Posterior cingulate gyrus (tissue), 11 donors: ENCODE measurements at regions not wholly inside any gene's neighbourhood (a gene's known extent, or its start where the extent isn't known, plus 50 kb on each side); places are given as distances from the start of the nearest gene placed in this dataset.
A peak's percentile ranks its signal among the peaks of the same experiment; 100 is the strongest.
"Not testable (repeated sequence)": the region's sequence is repeated elsewhere in the genome, so short reads cannot be mapped to it uniquely, and the experiment has no call there.

ENCODE experiments used
- DNase-seq, 10 donors: peaks; one replicate each; pipeline versions ENCODE4 v3.0.0 to v3.0.0-alpha.2; 2020 to 2021; ENCODE audit warnings: mixed read lengths in 3 of 10
- intact Hi-C: fragments of 100-400 bp; cut with DNase I; formaldehyde crosslinking; loops from one replicate; pipeline ENCODE4 v1.15.1; 2023

DNA sequence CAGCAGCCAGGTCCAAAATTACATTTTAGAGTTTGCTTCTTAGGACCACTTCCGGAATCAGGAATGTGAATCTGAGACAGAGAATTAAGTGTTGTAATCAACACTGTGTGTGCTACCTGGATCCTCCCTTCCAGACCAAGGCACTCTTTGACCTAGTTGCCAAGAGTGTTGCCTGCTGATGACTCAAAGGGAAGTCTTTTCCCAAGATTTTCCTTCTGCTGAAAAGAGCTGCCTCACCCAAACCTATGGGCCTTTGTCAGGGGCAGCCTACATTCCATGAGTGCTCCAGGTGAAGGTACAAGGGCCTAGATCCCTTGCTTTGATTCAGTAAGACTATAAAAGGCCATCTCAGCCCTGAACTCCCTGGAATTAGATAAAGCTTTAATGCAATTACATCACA lies 712.5 kb upstream of the ANKRD30A start:
- intact Hi-C loops: no loop called here
- no peak for DNase-seq

DNA sequence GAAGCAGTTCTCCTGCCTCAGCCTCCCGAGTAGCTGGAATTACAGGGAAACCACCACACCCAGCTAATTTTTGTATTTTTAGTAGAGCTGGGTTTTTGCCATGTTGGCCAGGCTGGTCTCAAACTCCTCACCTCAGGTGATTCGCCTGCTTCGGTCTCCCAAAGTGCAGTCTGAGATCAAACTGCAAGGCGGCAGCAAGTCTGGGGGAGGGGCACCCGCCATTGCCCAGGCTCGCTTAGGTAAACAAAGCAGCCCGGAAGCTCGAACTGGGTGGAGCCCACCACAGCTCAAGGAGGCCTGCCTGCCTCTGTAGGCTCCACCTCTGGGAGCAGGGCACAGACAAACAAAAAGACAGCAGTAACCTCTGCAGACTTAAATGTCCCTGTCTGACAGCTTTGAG lies 725.2 kb upstream of the ANKRD30A start:
- intact Hi-C loops, DNase-seq: not testable (repeated sequence)

DNA sequence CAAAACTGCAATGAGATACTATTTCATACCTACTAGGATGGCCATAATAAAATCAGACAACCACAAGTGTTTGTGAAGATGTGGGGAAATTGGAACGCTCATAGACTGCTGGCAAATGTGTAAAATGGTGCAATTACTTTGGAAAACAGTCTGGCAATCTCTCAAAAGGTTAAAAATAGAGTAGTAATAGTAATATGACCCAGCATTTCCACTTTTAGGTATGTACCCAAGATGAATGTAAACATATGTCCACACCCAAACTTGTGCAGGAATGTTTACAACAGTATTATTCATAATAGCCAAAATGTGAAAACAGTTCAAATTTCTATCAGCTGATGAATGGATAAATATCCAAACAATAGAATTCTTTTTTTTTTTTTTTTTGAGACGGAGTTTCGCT lies 731.6 kb upstream of the ANKRD30A start:
- intact Hi-C loops: no loop called here
- DNase-seq: no peak

DNA sequence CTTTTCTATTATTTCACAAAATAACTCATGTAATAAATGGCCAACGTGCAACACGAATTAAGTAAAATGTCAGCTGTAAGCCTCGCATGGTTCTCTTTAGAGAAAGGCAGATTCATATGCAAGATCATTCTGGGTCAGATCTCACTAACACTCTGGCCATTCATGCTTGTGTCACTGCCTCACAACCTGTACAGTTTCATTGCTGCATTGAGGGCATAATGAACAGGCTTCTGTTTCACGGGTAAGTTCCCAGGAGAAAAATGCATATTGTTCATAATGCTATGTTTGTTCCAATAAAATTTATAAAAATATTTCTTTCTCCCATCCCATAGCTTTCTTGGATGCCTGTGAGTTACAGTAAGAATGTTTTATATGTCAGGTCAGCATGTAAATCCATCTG lies 734.0 kb upstream of the ANKRD30A start:
- no peak for DNase-seq
- intact Hi-C loops: no loop called here

DNA sequence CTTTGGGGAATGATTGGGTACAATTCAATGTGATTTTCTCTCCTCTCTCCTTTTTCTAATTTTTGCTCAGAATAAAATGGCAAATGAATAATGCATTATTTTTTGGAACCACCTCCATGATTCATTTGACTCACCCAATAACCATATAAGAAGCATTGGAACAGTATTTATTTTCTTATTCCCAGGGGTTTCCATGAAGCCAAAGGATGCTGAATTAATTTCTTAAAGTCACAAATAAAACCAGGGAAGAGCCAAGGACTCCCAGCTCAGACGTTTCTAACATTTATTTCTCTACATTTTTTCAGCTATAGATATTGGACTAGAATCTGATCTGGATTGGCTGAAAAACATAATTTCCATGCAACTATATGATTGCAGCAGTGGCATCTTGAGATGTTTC lies 735.2 kb upstream of the ANKRD30A start:
- DNase-seq: no peak
- intact Hi-C loops: no loop called here

DNA sequence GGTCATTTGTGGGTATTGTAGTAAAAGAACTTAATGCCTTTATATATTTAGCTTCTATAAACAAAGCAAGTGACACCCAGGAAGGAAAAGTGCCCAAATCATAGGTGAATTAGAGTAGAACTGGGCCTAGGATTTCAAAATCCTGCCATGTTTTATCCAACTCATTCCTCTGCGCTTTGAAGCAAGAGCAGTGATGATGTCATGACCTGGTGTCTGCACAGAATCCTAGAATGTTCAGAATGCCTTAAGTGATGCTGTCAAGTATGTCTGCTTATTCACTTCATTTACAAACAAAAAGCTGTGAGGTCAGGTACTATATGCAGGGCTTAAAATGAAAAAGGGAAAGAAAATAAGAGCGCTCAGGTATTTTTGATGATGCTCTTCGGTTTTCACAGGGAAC lies 737.2 kb upstream of the ANKRD30A start:
- intact Hi-C loops: no loop called here
- no peak for DNase-seq

DNA sequence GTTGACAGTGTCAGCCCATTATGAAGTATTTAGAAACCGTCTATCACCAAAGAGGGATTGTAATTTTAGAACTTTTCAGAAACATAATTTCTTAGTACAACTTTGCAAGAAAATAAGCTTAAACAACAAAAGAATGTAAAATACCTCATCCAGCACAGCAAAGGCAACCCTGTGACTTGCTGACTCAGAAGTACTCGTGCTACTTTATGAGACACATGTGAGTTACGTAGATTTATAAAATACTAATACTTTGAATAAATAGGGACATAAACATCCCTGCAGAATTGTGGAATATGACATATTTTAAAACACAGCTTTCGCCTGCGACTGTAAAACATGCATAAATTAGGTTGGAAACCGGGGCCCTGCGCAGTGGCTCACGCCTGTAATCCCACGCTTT lies 739.7 kb upstream of the ANKRD30A start:
- DNase-seq: no peak
- intact Hi-C loops: no loop called here

DNA sequence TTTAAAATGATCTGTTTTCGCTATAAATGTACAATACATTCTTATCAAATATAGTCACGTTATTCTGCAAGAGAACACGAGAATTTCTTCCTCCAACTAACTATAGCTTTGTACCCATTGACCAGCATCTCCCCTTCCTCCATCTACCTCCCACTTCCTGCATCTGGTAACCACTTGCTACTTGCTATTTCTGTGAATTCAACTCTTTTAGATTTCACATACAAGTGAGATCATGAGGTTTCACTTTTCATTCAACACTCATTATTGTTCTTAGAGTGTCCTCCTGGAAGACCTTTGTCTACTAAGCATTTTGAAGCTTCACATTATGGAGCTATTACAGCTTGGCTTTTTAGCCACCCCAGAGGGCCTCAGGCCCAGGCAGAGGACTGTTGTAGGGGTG lies 741.3 kb upstream of the FZD8 start:
- DNase-seq: no peak
- intact Hi-C loops: no loop called here

DNA sequence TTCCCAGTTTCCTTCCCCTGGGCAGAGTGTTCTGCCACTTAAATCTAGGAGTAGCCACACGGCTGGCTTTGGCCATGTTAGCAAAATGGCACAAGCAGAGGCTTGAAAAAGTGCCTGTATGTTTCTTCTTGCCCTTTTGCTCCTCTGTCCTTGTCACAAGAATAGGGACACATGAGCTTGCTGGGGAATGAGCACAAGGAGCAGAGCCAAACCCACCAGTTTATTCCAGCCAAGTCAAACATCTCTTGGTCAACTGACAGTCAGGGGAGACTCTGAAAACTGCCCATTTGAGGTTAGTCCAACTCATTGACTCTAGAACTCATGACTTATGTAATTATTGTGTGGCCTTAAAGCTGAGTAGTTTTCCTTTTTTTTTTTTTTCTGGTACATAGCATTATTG lies 739.7 kb upstream of the FZD8 start:
- intact Hi-C loops: no loop called here
- DNase-seq: no peak

DNA sequence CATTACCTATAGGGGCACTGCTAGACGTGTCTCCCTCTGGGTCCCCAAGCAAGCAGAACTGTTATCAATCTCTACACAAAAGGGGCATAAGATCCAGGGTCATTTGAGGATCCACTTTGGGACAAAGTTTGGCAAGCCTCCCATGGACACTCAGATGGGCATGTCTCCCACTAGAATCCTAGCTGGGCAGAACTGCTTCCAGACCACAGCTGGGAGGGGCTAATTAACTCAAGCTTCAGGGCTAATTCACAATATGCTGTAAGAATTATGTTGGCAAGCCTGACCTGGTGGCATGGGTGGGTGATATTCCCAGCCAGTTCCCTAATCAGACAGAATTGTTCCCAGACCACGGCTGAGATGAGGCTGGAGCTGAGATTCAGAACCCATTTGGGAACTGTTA lies 738.4 kb upstream of the FZD8 start:
- no peak for DNase-seq
- intact Hi-C loops: no loop called here

DNA sequence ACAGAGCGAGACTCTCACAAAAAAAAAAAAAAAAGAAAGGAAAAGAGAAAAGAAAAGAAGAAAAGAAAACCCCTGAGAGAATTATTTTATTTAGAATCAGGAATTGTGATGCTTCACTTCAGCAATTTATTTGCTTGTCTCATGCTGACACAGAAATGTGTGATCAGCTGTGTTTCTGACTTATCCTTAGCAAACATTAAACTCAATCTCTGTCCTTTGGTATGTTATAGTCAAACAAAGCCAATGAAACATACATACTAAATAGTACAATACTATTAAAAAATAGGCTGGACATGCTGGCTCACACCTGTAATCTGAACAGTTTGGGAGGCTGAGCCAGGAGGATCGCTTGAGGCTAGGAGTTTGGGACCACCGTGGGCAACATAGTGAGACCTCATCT lies 733.0 kb upstream of the FZD8 start:
- intact Hi-C loops: no loop called here
- no peak for DNase-seq

DNA sequence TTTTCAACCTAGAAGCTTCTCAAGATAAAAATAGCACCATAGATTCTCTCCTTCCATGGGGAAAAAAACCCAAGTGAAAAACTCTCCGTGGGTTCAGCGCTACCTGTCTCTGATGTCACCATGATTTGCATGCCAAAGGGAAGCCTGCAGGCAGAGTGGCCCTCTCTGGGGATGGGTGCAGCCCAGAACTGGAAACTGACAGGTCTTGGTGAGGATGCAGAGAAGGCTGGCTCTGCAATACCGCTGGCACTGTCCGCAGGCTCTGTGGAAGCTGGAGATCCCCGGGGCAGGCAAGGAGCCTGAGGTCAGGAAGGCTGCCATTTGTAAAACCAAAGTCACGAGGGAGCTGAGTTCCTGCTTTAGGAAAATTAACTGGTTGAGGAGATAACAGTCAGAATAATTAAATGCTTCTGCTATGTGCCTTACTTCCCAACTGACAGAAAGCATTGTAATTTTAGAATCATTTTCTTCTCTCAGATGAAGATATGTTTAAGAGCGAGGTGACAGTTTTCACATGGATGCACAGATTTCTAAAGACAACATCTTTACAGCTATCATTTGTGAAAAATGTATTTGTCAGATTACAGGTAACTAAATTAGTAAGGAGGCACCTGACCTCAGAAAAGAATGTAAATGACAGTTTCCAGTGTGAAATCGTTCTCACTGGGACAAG lies 731.5 kb upstream of the FZD8 start:
- peak in 1 of 10 donors; percentile 66 for DNase-seq
- intact Hi-C loops: no loop called here

DNA sequence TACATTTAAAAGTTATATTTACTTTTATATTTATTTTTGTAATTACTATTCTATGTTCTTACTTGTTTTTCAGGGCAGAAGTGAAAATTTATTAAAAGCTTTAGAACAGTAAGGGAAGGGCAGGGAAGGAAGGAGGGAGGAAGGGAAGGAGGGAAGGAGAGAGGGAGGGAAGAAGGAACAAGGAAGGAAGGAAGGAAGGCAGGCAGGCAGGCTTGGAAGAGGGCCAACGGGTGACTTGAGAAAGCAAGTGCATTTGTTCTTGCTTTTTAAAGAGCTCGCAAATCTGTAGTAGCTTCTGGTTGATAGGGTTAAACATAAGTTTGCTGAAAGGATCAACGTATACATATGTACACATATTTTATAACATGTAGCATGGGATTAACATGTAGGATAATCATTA lies 725.3 kb upstream of the FZD8 start:
- intact Hi-C loops: no loop called here
- no peak for DNase-seq

DNA sequence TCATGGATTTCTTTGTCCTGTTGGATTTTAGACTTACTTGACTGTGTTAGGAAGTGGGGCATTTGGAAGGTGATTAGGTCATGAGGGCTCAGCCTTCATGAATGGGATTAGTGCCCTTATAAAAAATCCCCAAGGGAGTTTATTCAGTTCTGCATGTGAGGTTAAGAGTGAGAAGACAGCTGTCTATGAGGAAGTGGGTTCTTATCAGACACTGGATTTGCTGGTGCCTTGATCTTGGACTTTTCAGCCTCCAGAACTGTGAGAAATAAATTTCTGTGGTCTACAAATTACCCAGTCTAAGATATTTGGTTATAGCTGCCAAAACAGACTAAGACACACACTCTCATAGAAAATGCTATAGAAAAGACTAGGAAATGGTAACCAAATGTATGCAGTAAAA lies 724.7 kb upstream of the FZD8 start:
- intact Hi-C loops: no loop called here
- DNase-seq: no peak

DNA sequence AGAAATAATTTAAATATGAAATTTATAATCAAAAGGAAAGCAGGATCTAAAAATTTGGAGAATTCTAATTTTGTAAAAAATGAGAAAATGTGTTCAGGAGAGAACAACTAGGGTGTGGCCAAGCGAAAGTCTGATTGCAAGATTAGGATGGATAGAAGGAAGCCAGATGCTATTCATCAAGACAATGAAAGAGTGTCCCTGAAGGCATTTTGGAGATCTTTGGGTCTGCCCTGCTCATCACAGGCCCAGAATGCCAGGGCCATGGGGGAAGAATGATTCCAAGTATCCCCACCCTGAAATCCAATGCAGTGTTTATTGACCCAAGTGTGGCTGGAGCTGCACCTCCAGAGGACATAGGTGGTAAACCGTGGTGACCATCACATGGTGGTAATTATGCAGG lies 724.0 kb upstream of the FZD8 start:
- DNase-seq: no peak
- intact Hi-C loops: no loop called here

DNA sequence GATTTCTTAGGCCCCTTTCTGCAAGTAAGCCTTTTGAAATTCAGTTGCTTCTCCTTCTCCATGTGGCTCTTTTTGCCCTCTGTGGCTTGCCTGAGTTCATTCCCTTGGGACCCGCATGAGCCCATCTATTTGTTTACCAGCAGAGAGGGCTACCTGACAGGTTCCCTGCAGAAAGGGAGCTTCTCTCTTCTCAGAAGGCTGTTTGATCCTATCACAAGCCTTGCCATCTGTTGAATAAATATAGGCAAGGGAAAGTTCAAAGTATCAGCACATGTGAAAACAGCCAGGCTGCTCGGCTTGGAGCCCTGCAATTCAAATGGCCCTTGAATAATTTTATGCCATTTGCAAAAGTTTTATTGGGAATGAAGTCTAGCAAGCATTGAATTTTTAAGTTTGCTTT lies 720.2 kb upstream of the FZD8 start:
- no peak for DNase-seq
- intact Hi-C loops: no loop called here

DNA sequence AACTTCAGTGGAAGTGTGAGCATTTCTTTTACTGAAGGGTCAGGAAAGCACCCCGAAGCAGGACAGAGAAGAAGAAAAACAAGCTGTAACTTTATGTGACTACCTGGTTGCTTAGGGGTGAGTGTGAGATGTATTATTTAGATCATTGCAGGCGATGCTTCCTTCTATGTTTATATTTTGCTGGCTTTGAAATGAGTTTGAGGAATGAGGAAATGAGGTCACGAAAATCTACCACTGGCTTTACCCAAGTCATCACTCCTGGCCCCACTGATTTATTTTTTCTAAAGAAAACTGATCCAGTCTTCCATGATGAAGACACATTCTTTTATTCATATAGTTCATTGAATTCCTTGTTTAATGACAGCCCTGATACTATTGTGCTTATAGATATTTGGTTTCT lies 716.6 kb upstream of the FZD8 start:
- intact Hi-C loops: no loop called here
- DNase-seq: no peak

DNA sequence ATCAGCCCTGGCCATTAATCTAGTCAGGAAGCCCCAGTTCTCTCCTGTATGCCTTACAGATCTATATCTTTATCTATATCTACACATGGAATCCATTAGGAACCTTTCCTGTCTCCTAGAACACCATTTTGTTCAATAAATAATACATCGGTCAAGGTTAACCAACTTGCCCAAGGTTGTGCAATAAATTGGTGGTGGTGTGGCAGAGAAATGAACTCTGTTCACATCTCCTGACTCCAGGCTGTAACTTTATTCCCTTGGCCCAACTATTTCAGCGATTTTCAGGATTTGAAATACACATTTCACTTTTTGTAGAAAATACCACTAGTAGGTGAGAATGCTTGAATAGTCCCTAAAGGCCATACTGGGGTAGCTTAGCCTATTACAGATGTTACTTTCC lies 712.5 kb upstream of the FZD8 start:
- intact Hi-C loops: no loop called here
- DNase-seq: no peak

DNA sequence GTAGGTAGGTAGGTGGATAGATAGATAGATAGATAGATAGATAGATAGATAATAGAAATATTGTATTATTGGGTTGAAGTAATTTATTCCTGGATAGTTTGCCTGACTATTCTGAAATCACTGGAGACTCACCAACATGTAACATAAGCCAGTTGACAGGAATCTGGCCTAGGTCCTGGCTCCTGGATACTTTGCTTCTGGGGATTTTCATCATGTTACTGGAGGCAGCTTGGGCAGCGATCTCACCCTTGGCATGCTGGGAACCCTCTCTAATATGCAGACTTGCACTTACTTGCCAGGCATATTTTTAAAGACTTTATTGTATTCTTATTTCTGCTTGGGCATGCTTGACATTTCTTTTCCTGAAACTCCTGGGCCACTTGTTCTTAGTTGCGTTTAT lies 709.1 kb upstream of the FZD8 start:
- intact Hi-C loops: no loop called here
- no peak for DNase-seq

DNA sequence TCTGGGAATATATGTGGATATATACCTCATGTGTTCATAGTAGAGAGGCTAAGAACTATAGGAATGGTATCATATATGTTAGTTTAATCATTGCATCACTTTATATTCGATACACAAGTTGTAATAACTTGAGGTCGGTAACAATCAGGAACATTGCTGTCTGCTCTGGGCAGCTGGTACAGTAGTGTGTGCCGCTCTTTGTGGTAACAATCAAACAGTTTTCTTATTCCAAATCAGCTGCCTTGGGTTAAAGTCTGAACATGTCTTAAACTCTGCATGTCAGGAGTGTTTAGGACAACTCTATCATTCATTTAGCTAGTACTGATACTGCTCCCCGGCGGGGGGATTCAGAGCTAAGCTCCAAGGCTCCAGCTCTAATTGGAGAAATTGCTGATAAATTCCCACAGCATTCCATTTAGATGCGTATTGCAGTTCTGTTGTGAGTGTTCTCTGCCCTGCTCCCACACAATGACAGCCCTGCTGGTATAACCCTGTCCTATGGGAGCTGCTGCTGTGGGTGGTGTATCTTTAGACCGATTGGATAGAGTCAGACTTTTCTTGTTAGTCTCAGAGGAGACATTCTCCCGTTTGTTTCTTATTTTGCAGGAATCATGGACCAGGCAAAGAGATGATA lies 707.5 kb upstream of the FZD8 start:
- intact Hi-C loops: no loop called here
- no peak for DNase-seq

DNA sequence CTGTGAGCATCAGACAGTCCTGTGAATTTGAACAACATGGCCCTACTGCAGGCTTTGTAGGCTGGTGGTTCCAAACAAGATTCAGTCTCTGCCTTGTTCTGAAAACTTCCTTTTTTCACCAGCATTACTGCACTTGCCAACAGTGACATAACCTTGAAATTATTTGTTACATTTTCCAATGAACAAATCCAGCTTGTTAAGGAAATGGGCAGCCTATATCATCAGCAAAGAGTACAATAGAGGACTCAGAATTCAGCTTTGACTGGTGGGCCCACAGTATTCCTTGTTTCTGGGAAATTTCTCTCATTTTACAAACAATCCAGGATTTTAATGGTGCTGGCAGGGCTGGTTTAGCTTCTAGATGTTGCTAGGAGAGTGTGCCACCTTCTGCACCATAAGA lies 703.7 kb upstream of the FZD8 start:
- DNase-seq: no peak
- intact Hi-C loops: no loop called here

DNA sequence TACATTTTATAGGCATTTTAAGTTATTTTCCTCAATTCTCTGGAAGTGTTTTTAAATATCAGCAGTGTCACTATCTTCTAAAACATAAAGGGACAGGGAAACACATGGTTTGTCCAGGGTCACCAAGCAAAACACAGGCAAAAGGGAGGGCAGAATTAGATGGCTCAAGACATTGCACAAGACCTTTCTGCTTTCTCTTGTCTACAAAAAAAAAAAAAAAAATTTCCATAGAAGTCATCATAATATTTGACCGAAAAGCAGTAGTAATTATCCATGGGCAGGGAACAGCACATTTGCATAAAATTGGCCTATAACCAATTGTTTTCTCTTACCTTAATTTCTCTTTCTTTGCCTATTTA lies 703.1 kb upstream of the FZD8 start:
- DNase-seq: no peak
- intact Hi-C loops: no loop called here
